Esophagus muscularis mucosa (tissue), 3 donors: ENCODE measurements at regions not wholly inside any gene's neighbourhood (a gene's known extent, or its start where the extent isn't known, plus 50 kb on each side); places are given as distances from the start of the nearest gene placed in this dataset.

Experiments used
- CTCF ChIP-seq, 3 experiments: fragments of 200-600 bp in 2 of 3; fragments of 450-650 bp in 1 of 3; sonication (generic) in 2 of 3; IDR thresholded peaks; one replicate each; pipeline ENCODE4 v1.5.1; 2017 to 2019; ENCODE audit warnings: antibody characterized with exemption in 3 of 3, mild to moderate bottlenecking in 2 of 3, moderate library complexity in 1 of 3
- POLR2A ChIP-seq: fragments of 450-650 bp; IDR thresholded peaks from one replicate; pipeline ENCODE4 v1.6.1; 2017; ENCODE audit warnings: antibody characterized with exemption, moderate library complexity, mild to moderate bottlenecking, low read depth
- POLR2AphosphoS5 ChIP-seq, 2 donors: sonication (generic); formaldehyde crosslinking; IDR thresholded peaks; one replicate each; pipeline ENCODE4 v1.6.1; 2017; ENCODE audit warnings: antibody characterized with exemption in 2 of 2

DNA sequence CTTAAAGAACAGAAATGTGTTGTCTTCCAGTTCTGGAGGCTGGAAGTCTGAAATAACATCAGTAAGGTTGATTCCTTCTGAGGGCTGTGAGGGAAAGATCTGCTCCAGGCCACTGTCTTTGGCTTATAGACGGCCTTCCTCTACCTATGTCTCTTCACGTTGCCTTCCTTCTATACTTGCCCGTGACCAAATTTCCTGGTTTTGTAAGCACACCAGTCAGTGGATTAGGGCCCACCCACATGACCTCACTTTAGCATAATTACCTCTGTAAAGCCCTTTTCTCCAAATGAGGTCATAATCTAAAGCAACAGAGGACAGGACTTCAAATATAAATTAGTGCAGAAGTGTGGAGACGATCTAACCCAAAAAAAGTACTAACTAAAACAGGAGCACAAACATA is 231.6 kb downstream of the NRIP1 start:
- no peak for TF ChIP-seq CTCF (IDR thresholded peaks at IDR 0.05)
- TF ChIP-seq POLR2A: no peak
- TF ChIP-seq POLR2AphosphoS5 (IDR thresholded peaks at IDR 0.05): no peak
